OCI-M1 (cell line): ENCODE measurements at regions not wholly inside any gene's neighbourhood (a gene's known extent, or its start where the extent isn't known, plus 50 kb on each side); places are given as distances from the start of the nearest gene placed in this dataset.

Experiments used
- DNase-seq: peaks from one replicate; lab custom pipeline; 2025; lab: John Stamatoyannopoulos, UW

DNA sequence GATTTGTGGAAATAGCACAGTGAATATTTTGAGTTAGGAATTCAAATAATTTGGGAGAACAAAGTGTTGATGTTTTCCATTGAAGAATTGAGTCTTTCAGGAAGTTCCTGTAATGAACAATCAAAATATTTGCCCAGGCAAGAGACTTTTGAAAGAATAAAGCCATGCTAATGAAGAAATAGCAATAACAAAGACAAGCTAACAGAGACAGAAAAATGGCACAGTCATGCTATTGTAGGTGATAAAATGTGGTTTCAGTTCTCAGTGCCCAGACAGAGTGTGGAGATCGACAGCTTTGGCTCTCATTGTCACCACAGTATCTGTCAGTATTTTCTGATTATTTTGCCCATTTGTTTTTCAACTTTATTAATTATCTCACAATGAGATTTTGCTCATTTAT lies 490.8 kb upstream of the PIK3C3 start:
- DNase-seq: peak; percentile 50

- DNase-seq: no peak
Observed at GRCh38 chr18:41462946-41463345, 492.1 kb upstream of the PIK3C3 start.

DNA sequence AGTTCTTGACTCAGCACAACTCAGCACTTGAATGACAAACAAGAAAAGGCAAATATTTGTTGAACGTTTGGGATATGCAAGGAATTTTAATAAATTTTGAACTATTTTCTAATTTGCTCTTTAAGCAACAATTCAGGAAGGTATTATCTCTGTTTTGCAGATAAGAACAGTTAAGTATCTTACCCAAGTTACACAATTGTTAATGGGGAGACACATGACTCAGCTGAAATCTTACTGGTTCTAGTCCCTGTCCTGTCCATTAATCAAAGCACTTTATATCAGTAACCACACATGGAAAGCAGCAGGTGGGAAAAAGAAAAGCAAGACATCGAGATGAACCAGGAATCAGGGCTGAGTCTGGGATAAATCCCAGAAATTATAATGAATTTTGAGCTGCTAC lies 493.9 kb upstream of the PIK3C3 start:
- no peak for DNase-seq

- no peak for DNase-seq
Observed at GRCh38 chr18:41459656-41460055, 495.4 kb upstream of the PIK3C3 start.

DNA sequence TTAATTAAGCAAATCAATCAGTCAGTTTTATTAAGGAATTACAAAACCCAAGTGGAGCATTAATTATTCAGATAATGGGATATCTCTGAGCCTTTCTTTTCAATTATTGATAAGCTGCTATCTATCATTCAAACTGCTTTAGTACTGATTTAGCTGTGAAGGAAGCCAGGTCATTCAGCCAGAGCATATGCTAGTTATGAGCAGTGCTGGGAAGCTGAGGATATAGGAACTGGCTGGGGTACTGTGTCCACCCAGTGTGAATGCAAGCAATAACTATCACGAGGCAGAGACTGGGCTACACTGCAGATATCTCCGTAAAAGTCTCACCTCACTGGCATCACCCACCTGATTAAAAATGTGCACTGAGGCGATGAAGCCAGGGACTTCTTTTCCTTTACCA lies 496.7 kb upstream of the PIK3C3 start:
- DNase-seq: no peak

- DNase-seq: no peak
Observed at GRCh38 chr18:41457765-41458326, 497.2 kb upstream of the PIK3C3 start.

DNA sequence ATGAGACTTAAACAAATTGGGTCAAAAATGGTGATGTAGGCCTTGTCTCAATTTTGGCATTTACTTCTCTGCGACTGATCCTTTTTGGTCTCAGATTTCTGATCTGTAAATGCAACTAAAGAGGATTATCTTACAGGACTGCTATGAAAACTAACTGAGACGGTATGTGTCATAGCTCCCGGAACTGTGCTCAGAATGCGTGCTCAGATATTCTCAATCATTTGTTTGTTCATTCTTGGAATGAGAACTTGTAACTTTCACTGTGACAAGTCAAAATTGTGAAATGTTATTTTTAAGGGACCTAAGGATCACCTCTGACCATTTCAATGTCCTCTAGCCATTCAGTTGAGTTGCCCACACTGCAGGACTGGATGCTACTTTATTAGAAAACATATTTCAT lies 498.2 kb upstream of the PIK3C3 start:
- no peak for DNase-seq

GRCh38 chr18:41449612-41450011 lies 505.4 kb upstream of the PIK3C3 start:
- peak; percentile 28 for DNase-seq

DNA sequence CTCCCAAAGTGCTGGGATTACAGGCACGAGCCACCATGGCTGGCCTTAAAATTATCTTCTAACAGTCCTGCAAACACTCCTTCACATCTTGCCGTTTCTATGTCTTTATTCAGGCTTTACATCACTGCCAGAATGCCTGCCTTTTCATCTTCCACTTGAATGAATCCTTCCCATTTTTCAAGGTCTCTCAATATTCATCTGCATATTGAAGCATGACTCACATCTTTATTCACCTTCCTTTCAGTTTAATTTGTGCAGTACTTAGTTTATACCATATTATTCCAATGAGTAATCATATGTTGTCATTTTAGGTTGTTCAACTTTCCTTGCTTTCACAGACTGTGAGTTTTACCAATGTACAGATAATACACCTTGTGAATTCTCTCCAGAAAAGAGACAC lies 510.1 kb upstream of the PIK3C3 start:
- no peak for DNase-seq

DNA sequence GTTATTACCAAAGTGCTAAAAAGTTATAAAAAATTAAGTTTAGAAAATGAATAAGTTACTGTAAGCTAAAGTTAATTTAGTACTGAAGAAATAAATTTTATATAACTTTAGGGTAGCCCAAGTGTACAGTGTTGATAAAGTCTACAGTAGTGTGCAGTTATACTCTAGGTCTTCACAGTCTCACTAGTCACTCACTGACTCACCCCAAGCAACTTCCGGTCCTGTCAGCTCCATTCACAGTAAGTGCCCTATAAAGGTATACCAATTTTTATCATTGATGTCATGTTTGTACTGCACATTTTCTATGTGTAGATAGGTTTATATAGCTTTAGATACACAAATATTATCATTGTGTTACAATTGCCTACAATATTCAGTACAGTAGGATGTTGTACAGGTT lies 518.3 kb upstream of the PIK3C3 start:
- DNase-seq: no peak

- no peak for DNase-seq
Observed at GRCh38 chr18:41418598-41418997, 536.4 kb upstream of the PIK3C3 start.

DNA sequence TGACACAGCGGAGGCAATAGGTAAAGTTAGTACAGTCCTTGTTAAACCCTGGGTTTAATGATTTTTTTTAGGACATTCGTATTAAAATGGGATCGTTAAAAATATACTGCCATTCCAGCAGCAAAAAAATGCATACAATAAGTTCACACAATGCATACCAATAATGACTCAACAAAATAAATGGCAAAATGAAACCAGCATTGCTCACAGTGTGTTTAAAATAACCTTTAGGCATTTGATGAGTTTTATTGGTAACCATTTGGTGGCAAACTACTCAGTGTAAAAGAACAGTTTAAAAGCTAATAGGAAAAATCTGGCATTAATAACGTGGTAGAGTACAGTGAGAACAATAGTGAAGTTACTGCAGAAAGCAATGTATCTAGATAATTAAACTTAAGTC lies 539.0 kb upstream of the PIK3C3 start:
- no peak for DNase-seq

DNA sequence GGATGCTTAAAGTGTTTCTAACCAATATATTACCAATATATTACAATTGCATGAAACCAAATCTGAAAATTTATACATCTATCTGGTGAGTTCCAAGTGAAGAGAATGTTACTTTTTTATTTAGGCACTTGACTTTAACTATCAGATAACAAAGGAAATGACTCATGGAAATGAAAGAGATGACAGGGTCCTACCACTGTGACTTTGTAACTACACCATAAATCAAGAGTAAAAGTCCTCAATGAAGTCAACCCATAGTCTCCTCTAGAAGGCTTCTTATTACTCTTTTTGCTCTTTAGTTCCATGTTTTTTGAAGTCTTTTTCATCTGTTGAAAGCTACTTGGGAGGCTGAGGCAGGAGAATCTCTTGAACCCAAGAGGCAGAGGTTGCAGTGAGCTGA lies 545.0 kb upstream of the PIK3C3 start:
- peak; percentile 29 for DNase-seq

GRCh38 chr18:41406834-41407233 lies 548.2 kb upstream of the PIK3C3 start:
- peak; percentile 23 for DNase-seq

DNA sequence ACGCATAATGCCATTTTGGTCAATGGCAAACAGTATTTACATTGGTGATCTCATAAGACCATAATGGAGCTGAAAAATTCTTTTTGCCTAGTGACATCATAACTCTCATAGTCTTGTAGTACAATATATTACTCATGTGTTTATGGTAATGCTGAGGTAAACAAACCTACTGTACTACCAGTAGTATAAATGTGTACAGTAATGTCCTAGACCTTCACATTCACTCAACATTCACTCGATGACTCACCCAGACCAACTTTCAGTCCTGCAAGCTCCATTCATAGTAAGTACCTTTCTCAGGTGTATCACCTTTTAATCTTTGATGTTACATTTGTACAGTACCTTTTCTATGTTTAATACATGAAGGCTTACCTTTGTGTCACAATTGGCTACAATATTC lies 558.2 kb upstream of the PIK3C3 start:
- DNase-seq: no peak

DNA sequence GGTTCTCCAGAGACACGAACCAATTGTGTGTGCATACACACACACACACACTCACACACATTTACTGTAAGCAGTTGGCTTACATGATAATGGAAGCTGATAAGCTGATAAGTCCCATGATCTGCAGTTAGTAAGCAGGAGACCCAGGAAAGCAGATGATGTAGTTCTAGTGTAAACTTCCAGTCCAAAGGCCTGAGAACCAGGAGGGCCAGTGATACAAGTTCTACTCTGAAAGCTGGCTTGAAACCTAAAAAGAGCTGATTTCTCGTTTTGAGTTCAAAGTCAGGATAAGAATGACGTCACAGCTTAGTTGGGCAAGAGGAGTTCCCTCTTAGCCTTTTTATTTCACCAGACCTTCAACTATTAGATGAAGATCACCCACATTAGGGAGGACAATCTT lies 558.8 kb upstream of the PIK3C3 start:
- no peak for DNase-seq

- DNase-seq: no peak
Observed at GRCh38 chr18:41395695-41396094, 559.3 kb upstream of the PIK3C3 start.

GRCh38 chr18:41391616-41392595 lies 563.1 kb upstream of the PIK3C3 start:
- peak; percentile 83 for DNase-seq

DNA sequence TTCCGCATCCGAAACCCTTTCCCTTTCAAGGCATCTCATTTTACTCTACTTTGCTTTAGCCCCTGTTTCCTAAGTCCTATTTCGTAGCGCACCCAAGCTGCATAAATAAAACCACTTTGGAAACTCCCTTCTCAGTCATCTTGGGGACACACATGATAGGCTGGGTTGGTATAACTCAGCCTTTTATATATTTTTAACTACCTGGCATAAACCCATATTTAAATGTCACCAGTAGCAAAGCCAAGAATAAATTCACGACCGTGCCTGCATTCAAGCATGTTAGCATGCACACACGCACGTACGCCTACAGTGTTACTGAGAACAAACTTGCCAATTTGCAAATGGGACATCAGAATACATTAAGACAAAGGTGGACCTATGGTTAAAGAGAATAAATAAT lies 564.7 kb upstream of the PIK3C3 start:
- DNase-seq: no peak

- DNase-seq: peak; percentile 48
Observed at GRCh38 chr18:41378598-41378997, 576.4 kb upstream of the PIK3C3 start.

GRCh38 chr18:41373612-41374011 lies 581.4 kb upstream of the PIK3C3 start:
- no peak for DNase-seq

- DNase-seq: peak; percentile 60
Observed at GRCh38 chr18:41372046-41372665, 582.9 kb upstream of the PIK3C3 start.
